ENCODE measurements at regions not wholly inside any gene's neighbourhood (a gene's known extent, or its start where the extent isn't known, plus 50 kb on each side); places are given as distances from the start of the nearest gene placed in this dataset.
"Not testable (repeated sequence)": the region's sequence is repeated elsewhere in the genome, so short reads cannot be mapped to it uniquely, and the experiment has no call there.

- H3K4me3 ChIP-seq: no peak overlapping the region
- H3K27ac ChIP-seq: no peak overlapping the region
- H3K36me3 ChIP-seq: no peaks in the 10 kb centered on the region
- no peak for DNase-seq (ENCODE audit: extremely low spot score in 2 of 2)
- H3K4me1 ChIP-seq: no peaks in the 10 kb centered on the region
- no peak for TF ChIP-seq CTCF (IDR thresholded peaks at IDR 0.05)
- TF ChIP-seq POLR2AphosphoS5 (IDR thresholded peaks at IDR 0.05; ENCODE audit: insufficient read depth in 1 of 2, low read depth in 1 of 2): no peak
- no peak for TF ChIP-seq POLR2A (IDR thresholded peaks at IDR 0.05)
- H3K27me3 ChIP-seq: no peaks in the 10 kb centered on the region
- H3K9me3 ChIP-seq: no peaks in the 10 kb centered on the region
- intact Hi-C loops (cut with DNase I): no loop called here
Observed at GRCh38 chr2:13821255-13821880, 811.1 kb upstream of the LRATD1 start.

GRCh38 chr2:13822365-13822764 lies 810.2 kb upstream of the LRATD1 start:
- Histone ChIP-seq H3K9me3 (no peaks in the 10 kb centered on the region), H3K4me1 (no peaks in the 10 kb centered on the region), H3K27me3 (no peaks in the 10 kb centered on the region), H3K4me3 (no peak overlapping the region), H3K36me3 (no peaks in the 10 kb centered on the region), H3K27ac (no peak overlapping the region)
- intact Hi-C loops (cut with DNase I): no loop called here
- TF ChIP-seq POLR2AphosphoS5 (IDR thresholded peaks at IDR 0.05; ENCODE audit: insufficient read depth in 1 of 2, low read depth in 1 of 2): no peak
- no peak for TF ChIP-seq POLR2A (IDR thresholded peaks at IDR 0.05)
- no peak for TF ChIP-seq CTCF (IDR thresholded peaks at IDR 0.05)
- no peak for DNase-seq (ENCODE audit: extremely low spot score in 2 of 2)

- no peaks in the 10 kb centered on the region for H3K9me3 ChIP-seq
- H3K4me1 ChIP-seq: no peaks in the 10 kb centered on the region
- H3K27me3 ChIP-seq: no peaks in the 10 kb centered on the region
- TF ChIP-seq CTCF (IDR thresholded peaks at IDR 0.05) (no peak), POLR2A (IDR thresholded peaks at IDR 0.05) (no peak), POLR2AphosphoS5 (IDR thresholded peaks at IDR 0.05; ENCODE audit: insufficient read depth in 1 of 2, low read depth in 1 of 2) (no peak)
- no peak overlapping the region for H3K27ac ChIP-seq
- no peak overlapping the region for H3K4me3 ChIP-seq
- no peaks in the 10 kb centered on the region for H3K36me3 ChIP-seq
- DNase-seq (ENCODE audit: extremely low spot score in 2 of 2): no peak
- intact Hi-C loops (cut with DNase I): no loop called here
Observed at GRCh38 chr2:13826314-13826853, 806.1 kb upstream of the LRATD1 start.

- Histone ChIP-seq H3K27ac (no peak overlapping the region), H3K4me3 (no peak overlapping the region), H3K4me1 (no peaks in the 10 kb centered on the region), H3K27me3 (no peaks in the 10 kb centered on the region), H3K9me3 (no peaks in the 10 kb centered on the region), H3K36me3 (no peaks in the 10 kb centered on the region)
- TF ChIP-seq CTCF (IDR thresholded peaks at IDR 0.05) (no peak), POLR2AphosphoS5 (IDR thresholded peaks at IDR 0.05; ENCODE audit: insufficient read depth in 1 of 2, low read depth in 1 of 2) (no peak)
- no peak for DNase-seq (ENCODE audit: extremely low spot score in 2 of 2)
- intact Hi-C loops (cut with DNase I): no loop called here
Observed at GRCh38 chr2:13858626-13859025, 773.9 kb upstream of the LRATD1 start.

- H3K27me3 ChIP-seq; DNase-seq (ENCODE audit: extremely low spot score in 2 of 2); H3K4me3 ChIP-seq; intact Hi-C loops (cut with DNase I); H3K27ac ChIP-seq; H3K9me3 ChIP-seq; H3K36me3 ChIP-seq; H3K4me1 ChIP-seq: not testable (repeated sequence)
Observed at GRCh38 chr2:13868275-13868674, 764.2 kb upstream of the LRATD1 start.

All from vagina (tissue), 2 donors.